ENCODE measurements at regions not wholly inside any gene's neighbourhood (a gene's known extent, or its start where the extent isn't known, plus 50 kb on each side); places are given as distances from the start of the nearest gene placed in this dataset.

DNA sequence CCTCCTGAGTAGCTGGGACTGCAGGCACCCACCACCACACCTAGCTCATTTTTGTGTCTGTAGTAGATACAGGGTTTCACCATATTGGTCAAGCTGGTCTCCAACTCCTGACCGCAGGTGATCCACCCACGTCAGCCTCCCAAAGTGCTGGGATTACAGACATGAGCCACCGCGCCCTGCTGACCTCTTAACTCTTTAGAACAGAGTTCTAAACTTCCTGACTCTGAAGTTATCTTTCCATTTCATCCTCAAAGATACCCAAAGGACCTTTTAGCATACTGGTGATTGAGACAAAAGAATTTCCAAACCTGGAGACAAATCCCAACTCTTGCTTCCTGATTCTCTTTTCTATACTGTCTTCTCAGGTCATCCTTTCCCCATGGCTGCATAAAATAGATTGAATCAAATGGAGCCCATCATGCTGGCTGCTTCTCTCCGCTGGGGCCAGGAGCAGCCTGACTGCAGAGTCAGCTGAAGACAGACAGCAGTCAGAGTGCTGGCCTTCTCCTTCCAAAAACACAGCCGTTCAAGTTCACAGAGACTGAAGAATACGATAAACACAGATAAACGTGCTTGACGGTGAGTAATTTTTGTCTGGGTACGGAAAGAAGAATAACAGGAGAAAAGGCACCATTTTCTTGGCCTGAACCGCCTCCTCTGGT, 76.5 kb upstream of the ATF7IP2 start (continued):
- TF ChIP-seq ZNF112 (tag by site-specific recombination; IDR thresholded peaks at IDR 0.05): no peak
- TF ChIP-seq, protein P1, sequence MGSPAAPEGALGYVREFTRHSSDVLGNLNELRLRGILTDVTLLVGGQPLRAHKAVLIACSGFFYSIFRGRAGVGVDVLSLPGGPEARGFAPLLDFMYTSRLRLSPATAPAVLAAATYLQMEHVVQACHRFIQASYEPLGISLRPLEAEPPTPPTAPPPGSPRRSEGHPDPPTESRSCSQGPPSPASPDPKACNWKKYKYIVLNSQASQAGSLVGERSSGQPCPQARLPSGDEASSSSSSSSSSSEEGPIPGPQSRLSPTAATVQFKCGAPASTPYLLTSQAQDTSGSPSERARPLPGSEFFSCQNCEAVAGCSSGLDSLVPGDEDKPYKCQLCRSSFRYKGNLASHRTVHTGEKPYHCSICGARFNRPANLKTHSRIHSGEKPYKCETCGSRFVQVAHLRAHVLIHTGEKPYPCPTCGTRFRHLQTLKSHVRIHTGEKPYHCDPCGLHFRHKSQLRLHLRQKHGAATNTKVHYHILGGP (tag by site-specific recombination; IDR thresholded peaks at IDR 0.05): no peak
- TF ChIP-seq, protein P2, sequence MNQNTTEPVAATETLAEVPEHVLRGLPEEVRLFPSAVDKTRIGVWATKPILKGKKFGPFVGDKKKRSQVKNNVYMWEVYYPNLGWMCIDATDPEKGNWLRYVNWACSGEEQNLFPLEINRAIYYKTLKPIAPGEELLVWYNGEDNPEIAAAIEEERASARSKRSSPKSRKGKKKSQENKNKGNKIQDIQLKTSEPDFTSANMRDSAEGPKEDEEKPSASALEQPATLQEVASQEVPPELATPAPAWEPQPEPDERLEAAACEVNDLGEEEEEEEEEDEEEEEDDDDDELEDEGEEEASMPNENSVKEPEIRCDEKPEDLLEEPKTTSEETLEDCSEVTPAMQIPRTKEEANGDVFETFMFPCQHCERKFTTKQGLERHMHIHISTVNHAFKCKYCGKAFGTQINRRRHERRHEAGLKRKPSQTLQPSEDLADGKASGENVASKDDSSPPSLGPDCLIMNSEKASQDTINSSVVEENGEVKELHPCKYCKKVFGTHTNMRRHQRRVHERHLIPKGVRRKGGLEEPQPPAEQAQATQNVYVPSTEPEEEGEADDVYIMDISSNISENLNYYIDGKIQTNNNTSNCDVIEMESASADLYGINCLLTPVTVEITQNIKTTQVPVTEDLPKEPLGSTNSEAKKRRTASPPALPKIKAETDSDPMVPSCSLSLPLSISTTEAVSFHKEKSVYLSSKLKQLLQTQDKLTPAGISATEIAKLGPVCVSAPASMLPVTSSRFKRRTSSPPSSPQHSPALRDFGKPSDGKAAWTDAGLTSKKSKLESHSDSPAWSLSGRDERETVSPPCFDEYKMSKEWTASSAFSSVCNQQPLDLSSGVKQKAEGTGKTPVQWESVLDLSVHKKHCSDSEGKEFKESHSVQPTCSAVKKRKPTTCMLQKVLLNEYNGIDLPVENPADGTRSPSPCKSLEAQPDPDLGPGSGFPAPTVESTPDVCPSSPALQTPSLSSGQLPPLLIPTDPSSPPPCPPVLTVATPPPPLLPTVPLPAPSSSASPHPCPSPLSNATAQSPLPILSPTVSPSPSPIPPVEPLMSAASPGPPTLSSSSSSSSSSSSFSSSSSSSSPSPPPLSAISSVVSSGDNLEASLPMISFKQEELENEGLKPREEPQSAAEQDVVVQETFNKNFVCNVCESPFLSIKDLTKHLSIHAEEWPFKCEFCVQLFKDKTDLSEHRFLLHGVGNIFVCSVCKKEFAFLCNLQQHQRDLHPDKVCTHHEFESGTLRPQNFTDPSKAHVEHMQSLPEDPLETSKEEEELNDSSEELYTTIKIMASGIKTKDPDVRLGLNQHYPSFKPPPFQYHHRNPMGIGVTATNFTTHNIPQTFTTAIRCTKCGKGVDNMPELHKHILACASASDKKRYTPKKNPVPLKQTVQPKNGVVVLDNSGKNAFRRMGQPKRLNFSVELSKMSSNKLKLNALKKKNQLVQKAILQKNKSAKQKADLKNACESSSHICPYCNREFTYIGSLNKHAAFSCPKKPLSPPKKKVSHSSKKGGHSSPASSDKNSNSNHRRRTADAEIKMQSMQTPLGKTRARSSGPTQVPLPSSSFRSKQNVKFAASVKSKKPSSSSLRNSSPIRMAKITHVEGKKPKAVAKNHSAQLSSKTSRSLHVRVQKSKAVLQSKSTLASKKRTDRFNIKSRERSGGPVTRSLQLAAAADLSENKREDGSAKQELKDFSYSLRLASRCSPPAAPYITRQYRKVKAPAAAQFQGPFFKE (tag by site-specific recombination; IDR thresholded peaks at IDR 0.05; ENCODE audit: borderline replicate concordance): no peak

DNA sequence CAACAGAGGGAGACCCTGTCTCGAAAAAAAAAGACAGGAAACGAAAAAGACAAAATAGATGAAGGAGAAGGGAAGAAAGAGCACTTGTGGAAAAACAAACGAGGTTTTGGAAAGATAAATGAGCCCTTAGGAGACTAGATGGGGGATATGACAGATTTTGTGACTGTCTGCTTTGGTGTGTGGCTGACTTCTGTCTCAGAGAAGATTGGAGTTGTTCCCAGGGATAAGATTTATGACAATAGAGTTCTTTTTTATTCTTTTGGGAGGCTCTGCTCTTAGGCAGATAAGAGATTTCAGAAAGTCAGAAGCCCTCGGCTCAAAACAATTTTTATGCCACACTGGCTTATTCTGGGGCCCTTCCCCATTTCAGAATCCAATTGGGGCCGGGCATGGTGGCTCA, 73.9 kb upstream of the ATF7IP2 start:
- TF ChIP-seq ZNF239 (tag by site-specific recombination; IDR thresholded peaks at IDR 0.05) (no peak), KLF10 (tag by site-specific recombination; IDR thresholded peaks at IDR 0.05) (no peak), TRIM28 (IDR thresholded peaks at IDR 0.05; ENCODE audit: borderline replicate concordance, low read length) (no peak), KLF9 (tag by site-specific recombination; IDR thresholded peaks at IDR 0.05; ENCODE audit: low read depth) (no peak), BCL11B (tag by site-specific recombination; IDR thresholded peaks at IDR 0.05; ENCODE audit: low read depth) (no peak), RBAK (tag by site-specific recombination; IDR thresholded peaks at IDR 0.05) (no peak), SALL2 (tag by site-specific recombination; IDR thresholded peaks at IDR 0.05; ENCODE audit: borderline replicate concordance) (no peak), HOXA7 (CRISPR knock-in tag; IDR thresholded peaks at IDR 0.05; ENCODE audit: borderline replicate concordance) (no peak), ZNF530 (tag by site-specific recombination; IDR thresholded peaks at IDR 0.05; ENCODE audit: low read depth) (no peak), ZNF521 (tag by site-specific recombination; IDR thresholded peaks at IDR 0.05) (no peak), ZFP41 (tag by site-specific recombination; IDR thresholded peaks at IDR 0.05; ENCODE audit: borderline replicate concordance) (no peak), ZNF24 (tag by site-specific recombination; IDR thresholded peaks at IDR 0.05) (no peak), ZNF433 (tag by site-specific recombination; IDR thresholded peaks at IDR 0.05; ENCODE audit: low read depth) (no peak)
- TF ChIP-seq, protein P3, sequence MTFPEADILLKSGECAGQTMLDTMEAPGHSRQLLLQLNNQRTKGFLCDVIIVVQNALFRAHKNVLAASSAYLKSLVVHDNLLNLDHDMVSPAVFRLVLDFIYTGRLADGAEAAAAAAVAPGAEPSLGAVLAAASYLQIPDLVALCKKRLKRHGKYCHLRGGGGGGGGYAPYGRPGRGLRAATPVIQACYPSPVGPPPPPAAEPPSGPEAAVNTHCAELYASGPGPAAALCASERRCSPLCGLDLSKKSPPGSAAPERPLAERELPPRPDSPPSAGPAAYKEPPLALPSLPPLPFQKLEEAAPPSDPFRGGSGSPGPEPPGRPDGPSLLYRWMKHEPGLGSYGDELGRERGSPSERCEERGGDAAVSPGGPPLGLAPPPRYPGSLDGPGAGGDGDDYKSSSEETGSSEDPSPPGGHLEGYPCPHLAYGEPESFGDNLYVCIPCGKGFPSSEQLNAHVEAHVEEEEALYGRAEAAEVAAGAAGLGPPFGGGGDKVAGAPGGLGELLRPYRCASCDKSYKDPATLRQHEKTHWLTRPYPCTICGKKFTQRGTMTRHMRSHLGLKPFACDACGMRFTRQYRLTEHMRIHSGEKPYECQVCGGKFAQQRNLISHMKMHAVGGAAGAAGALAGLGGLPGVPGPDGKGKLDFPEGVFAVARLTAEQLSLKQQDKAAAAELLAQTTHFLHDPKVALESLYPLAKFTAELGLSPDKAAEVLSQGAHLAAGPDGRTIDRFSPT (tag by site-specific recombination; IDR thresholded peaks at IDR 0.05): no peak
- TF ChIP-seq, protein P4, sequence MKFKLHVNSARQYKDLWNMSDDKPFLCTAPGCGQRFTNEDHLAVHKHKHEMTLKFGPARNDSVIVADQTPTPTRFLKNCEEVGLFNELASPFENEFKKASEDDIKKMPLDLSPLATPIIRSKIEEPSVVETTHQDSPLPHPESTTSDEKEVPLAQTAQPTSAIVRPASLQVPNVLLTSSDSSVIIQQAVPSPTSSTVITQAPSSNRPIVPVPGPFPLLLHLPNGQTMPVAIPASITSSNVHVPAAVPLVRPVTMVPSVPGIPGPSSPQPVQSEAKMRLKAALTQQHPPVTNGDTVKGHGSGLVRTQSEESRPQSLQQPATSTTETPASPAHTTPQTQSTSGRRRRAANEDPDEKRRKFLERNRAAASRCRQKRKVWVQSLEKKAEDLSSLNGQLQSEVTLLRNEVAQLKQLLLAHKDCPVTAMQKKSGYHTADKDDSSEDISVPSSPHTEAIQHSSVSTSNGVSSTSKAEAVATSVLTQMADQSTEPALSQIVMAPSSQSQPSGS (tag by site-specific recombination; IDR thresholded peaks at IDR 0.05; ENCODE audit: low read depth): no peak
- TF ChIP-seq, protein P5, sequence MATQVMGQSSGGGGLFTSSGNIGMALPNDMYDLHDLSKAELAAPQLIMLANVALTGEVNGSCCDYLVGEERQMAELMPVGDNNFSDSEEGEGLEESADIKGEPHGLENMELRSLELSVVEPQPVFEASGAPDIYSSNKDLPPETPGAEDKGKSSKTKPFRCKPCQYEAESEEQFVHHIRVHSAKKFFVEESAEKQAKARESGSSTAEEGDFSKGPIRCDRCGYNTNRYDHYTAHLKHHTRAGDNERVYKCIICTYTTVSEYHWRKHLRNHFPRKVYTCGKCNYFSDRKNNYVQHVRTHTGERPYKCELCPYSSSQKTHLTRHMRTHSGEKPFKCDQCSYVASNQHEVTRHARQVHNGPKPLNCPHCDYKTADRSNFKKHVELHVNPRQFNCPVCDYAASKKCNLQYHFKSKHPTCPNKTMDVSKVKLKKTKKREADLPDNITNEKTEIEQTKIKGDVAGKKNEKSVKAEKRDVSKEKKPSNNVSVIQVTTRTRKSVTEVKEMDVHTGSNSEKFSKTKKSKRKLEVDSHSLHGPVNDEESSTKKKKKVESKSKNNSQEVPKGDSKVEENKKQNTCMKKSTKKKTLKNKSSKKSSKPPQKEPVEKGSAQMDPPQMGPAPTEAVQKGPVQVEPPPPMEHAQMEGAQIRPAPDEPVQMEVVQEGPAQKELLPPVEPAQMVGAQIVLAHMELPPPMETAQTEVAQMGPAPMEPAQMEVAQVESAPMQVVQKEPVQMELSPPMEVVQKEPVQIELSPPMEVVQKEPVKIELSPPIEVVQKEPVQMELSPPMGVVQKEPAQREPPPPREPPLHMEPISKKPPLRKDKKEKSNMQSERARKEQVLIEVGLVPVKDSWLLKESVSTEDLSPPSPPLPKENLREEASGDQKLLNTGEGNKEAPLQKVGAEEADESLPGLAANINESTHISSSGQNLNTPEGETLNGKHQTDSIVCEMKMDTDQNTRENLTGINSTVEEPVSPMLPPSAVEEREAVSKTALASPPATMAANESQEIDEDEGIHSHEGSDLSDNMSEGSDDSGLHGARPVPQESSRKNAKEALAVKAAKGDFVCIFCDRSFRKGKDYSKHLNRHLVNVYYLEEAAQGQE (tag by site-specific recombination; IDR thresholded peaks at IDR 0.05): no peak
- Histone ChIP-seq H3K36me3 (ENCODE audit: control insufficient read depth in 2 of 2, insufficient read depth in 1 of 2, low read length in 2 of 2) (no peaks in the 10 kb centered on the region), H3K9me3 (ENCODE audit: control insufficient read depth, insufficient read depth, low read depth, low read length) (no peaks in the 10 kb centered on the region), H3K4me1 (ENCODE audit: control insufficient read depth, insufficient read depth, low read length) (no peaks in the 10 kb centered on the region), H3K27ac (ENCODE audit: extremely low read depth, low read depth, low read length) (no peak overlapping the region), H3K4me3 (ENCODE audit: low read depth, low read length) (no peak overlapping the region)
- ChIA-PET CTCF (no interaction called here), POLR2A (no interaction called here)
